ENCODE measurements at regions not wholly inside any gene's neighbourhood (a gene's known extent, or its start where the extent isn't known, plus 50 kb on each side); places are given as distances from the start of the nearest gene placed in this dataset.

DNA sequence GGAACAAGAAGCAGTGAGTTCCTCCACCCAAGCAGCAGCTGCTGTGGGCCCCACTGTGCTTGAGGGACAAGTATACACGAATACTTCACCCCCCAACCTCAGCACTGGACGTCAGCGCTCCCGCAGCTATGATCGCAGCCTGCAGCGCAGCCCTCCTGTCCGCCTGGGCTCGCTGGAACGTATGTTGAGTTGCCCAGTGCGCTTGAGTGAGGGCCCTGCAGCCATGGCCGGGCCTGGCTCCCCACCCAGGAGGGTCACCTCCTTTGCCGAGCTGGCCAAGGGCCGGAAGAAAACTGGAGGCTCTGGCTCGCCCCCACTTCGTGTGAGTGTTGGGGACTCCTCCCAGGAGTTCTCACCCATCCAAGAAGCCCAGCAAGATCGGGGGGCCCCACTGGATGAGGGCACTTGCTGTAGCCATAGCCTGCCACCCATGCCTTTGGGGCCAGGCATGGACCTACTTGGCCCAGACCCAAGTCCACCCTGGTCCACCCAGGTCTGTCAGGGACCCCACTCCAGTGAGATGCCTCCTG lies 57.1 kb upstream of the TESK1 start:
- TF ChIP-seq, protein P1, sequence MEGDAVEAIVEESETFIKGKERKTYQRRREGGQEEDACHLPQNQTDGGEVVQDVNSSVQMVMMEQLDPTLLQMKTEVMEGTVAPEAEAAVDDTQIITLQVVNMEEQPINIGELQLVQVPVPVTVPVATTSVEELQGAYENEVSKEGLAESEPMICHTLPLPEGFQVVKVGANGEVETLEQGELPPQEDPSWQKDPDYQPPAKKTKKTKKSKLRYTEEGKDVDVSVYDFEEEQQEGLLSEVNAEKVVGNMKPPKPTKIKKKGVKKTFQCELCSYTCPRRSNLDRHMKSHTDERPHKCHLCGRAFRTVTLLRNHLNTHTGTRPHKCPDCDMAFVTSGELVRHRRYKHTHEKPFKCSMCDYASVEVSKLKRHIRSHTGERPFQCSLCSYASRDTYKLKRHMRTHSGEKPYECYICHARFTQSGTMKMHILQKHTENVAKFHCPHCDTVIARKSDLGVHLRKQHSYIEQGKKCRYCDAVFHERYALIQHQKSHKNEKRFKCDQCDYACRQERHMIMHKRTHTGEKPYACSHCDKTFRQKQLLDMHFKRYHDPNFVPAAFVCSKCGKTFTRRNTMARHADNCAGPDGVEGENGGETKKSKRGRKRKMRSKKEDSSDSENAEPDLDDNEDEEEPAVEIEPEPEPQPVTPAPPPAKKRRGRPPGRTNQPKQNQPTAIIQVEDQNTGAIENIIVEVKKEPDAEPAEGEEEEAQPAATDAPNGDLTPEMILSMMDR (IDR thresholded peaks at IDR 0.05), result no peak
- no peak for TF ChIP-seq POLR2A (IDR thresholded peaks at IDR 0.05)
